ENCODE measurements at regions not wholly inside any gene's neighbourhood (a gene's known extent, or its start where the extent isn't known, plus 50 kb on each side); places are given as distances from the start of the nearest gene placed in this dataset.
"Not testable (repeated sequence)": the region's sequence is repeated elsewhere in the genome, so short reads cannot be mapped to it uniquely, and the experiment has no call there.

GRCh38 chr3:98644168-98644567 is 50.8 kb upstream of the CPOX start:
- DNase-seq (ENCODE audit: low read depth, low spot score): no peak

- no peak for DNase-seq (ENCODE audit: low read depth, low spot score)
Measured at GRCh38 chr3:98645039-98645438, 51.6 kb upstream of the CPOX start.

GRCh38 chr3:98646680-98647079 is 53.3 kb upstream of the CPOX start:
- no peak for DNase-seq (ENCODE audit: low read depth, low spot score)

DNA sequence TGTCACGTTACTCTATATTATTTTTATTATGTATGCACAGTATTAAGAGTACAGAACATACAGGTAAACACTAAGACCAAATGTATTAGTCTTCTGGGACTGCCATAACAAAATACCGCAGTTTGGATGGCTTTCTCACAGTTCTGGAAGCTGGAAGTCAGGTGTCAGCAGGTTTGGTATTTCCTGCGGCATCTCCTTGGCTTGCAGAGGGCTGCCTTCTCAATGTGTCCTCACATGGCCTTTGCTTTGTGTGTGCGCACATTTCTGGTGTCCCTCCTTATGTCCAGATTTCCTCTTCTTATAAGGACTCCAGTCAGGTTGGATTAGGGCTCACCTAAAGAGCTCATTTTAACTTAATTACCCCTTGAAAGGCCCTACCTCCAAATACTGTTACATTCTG is 53.8 kb upstream of the CPOX start:
- DNase-seq (ENCODE audit: low read depth, low spot score): no peak

DNA sequence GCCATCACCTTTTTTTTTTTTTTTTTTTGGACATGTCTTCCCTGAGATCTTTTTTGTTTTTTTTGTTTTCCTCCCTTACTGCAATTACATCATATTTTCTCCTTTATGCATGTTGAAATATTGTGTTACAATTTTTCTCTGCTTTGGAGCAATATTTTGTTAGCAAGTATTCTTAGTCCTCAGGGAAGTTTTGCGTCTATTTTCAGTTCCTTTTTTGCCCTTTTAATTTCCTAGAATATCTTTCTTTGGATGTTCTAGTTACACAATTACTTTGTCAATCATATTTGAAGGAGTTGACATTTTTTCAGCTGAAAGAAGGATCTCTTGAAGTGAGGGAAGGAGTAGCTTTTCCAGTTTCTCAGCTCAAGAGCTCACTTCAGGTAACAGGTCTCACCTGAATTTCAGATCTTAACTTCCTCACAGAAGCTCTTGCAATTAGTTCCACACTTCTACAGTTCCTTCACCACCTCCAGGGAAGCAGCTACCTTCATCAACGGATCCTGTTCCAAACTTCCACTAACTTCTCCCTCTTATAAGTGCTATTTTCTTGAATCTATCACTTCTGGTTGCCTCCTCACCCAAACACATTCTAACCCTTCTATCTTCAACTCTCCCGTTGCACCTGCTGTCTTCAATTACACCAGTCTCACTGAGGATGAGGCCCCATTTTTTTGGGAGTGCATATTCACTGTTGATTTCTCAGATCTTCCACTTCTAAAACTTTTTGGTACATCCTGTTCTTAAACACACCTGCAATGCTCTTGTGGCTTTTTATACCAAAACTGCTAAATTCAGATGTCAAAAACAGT is 57.8 kb upstream of the CPOX start:
- no peak for DNase-seq (ENCODE audit: low read depth, low spot score)

DNA sequence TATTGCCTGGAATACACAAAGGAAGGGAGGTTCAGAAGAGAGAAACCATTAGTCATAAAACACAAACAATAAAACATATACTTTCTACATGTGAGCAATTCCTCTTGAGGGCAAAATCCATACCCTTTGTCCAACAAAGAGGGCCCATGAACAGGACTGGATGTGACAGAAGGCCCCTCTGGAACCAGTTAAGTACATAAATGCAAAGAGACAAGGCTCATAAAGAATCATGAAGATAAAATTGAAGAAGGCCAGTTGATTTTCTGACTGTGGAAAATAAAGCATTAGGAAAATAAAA is 58.3 kb upstream of the CPOX start:
- no peak for DNase-seq (ENCODE audit: low read depth, low spot score)

DNA sequence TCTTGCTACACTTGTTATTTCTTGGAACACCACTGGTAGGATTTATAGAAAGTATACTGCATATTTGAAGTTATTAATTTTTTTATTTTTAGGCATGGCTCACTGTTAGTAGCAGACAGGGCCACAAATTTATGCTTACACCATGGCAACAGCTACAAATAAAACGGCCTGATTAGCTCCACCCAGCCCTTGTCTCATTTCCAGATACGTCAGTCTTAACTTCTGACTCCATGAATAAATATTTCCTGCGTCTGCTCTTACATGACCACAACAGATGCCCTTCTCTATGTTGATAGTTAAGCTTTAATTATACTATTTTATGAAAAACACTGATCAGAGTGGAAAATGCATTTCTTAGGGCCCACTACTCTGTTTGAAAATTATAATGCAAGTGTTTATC is 62.3 kb upstream of the CPOX start:
- no peak for DNase-seq (ENCODE audit: low read depth, low spot score)

DNA sequence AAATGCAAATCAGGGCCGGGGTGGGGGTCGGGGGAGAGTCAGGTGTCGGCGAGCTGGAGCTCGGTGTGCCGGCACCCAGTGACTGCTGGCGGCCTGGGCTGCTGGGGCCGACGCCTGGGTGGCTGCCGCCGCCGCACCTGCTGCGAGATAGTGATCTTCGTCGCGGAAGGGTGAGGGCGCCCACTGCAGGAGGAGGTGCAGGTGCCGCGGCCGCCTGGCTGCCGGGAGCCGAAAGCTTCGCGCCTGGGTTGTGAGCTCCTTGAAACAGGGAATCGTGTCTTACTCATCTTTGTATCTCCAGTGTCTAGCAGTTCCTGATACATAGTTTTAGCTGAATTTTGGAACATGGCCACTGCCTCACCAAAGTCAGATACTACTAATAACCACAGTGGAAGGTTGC is 64.0 kb upstream of the CPOX start:
- DNase-seq (ENCODE audit: low read depth, low spot score): peak; percentile 3

- no peak for DNase-seq (ENCODE audit: low read depth, low spot score)
Measured at GRCh38 chr3:98662699-98663098, 69.3 kb upstream of the CPOX start.

DNA sequence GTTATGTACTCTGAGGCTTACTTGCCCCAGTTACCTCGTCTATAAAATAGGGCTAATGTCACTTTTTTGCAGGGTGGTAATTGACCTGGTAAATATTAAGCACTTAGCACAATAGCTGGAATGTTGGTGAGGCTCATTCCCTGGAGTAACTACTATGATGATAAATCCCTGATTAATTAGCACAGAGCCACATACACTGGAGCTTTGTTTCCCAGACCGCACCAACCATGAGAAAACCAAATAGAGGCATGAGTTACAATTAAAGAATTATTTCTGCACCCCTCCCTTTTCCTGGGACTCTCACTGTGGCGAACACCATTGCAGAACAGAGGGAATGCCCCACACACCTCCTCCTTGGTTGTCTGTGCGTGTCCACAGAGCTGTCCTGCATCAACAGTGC is 76.6 kb upstream of the CPOX start:
- DNase-seq (ENCODE audit: low read depth, low spot score): no peak

DNA sequence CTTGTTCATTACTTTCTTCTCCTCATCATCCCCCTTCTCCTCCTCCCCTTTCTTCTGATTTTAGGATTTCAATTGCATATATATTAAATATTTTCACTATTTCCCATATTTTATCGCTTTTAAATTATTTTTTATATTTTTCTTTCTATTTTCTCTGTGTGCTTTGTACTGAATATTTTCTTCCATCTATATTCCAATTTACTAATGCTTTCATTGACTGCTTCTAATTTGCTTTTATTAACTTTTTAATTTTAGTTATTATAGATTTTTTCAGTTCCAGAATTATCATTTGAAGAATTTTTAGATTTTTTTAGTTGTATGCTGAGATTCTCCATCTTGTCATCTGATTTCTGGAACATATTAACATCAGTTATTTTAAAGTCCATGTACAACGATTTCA is 83.2 kb upstream of the ST3GAL6 start:
- no peak for DNase-seq (ENCODE audit: low read depth, low spot score)

DNA sequence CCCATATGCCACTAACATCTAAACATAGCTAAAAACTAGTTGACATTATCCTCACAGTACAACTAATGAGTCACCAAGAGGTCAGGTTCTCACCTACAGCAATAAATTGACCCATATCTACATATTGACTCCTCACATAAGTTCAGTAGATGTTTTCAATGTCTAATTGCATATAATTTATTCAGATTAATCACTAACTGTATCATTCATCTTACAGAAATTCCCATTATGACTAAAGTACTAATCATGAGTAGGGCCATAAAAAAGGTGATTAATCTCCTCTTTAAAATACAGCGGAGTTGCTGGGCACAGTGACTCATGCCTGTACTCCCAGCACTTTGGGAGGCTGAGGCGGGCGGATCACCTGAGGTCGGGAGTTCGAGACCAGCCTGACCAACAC is 82.4 kb upstream of the ST3GAL6 start:
- no peak for DNase-seq (ENCODE audit: low read depth, low spot score)

DNA sequence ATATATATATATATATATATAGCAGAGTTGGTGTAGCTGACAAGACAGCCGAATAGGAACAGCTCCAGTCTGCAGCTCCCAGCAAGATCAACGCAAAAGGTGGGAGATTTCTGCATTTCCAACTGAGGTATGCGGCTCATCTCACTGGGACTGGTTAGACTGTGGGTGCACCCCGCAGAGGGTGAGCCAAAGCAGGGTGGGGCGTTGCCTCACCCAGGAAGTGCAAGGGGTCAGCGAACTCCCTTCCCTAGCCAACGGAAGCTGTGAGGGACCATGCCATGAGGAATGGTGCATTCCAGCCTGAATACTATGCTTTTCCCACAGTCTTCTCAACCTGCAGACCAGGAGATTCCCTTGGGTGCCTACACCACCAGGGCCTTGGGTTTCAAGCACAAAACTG is 81.7 kb upstream of the ST3GAL6 start:
- DNase-seq (ENCODE audit: low read depth, low spot score): no peak

GRCh38 chr3:98682391-98682790 is 80.7 kb upstream of the ST3GAL6 start:
- DNase-seq (ENCODE audit: low read depth, low spot score): not testable (repeated sequence)

DNA sequence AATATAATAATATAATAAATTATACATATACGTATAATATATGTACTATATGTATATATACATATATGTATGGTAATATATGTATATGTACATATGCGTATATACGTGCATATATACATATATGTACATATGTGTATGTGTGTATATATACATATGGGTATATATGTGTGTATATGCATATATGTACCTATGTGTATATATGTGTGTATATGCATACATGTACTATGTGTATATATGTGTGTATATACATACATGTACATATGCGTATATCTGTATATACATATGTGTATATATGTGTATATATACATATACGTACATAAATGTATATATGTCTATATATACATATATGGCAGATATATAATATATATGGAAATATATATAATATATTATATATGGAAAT is 74.8 kb upstream of the ST3GAL6 start:
- DNase-seq (ENCODE audit: low read depth, low spot score): no peak

DNA sequence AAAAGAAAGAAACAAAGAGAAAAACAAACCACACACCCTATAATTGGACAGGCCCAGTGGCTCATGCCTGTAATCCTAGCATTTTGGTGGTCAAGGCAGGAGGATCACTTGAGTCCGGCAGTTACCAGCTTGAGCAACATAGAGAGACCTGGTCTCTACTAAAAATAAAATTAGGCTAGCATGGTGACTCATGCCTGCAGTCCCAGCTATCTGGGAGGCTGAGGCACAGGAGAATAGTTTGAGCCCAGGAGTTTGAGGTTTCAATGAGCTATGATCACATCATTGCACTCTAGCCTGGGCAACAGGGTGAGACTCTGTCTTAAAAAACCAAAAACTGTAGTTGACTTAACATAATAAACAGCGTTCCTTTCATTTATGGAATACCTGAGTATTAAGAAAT is 72.3 kb upstream of the ST3GAL6 start:
- DNase-seq (ENCODE audit: low read depth, low spot score): no peak

DNA sequence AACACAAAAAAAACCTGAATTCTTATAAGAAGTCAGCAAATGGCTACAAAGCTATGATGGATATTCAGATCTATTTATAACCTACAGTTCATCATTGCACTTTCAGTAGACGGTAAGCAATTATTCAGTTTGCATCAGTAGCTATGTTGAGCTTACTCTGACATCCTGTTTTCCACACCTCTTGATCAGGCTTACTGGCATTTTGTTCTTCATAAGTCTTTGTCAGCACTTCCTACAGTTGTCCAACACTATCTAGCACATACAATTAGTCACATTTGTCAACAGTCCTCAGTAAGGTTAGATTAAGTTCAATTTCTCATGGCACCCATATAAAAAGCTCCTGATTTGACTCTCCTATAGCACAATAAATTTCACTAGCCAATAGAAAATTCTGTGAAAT is 71.2 kb upstream of the ST3GAL6 start:
- no peak for DNase-seq (ENCODE audit: low read depth, low spot score)

GRCh38 chr3:98692787-98693473 is 70.2 kb upstream of the ST3GAL6 start:
- DNase-seq (ENCODE audit: low read depth, low spot score): no peak

DNA sequence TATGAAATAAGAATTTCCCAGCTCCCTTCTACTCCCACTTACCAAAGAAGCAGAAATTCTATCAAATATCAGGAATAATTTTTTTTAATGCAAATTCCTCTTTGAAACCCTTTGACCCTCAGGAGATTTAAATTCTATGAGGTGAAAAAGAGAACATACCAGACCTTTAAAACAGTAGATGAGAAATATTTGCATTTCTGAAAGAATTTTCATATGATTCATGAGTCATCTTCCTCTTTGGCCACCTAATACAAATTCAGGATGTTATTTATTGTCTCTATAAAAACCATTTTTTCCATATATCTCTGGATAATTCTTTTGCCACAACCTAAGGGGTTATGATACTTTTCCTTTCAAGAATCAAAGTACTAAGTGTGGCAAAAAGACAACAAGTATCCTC is 67.3 kb upstream of the ST3GAL6 start:
- DNase-seq (ENCODE audit: low read depth, low spot score): no peak

DNA sequence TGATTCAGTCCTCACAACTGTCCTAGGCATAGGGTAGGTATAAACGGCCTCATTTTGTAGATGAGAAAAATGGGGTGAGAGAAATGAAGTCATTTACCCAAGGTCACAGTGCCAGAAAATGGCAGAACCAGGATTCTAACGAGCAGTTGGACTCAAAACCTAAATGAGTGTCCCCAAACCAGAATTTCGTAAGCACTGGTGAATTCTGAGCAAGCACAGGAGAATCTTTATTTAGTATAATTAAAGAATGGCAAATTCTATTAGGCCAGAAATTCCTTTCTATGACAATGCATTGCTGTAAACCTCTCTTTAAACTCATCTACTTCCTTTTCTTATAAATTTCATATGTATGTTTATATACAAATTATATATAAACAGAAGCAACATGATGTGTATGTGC is 66.8 kb upstream of the ST3GAL6 start:
- not testable (repeated sequence) for DNase-seq (ENCODE audit: low read depth, low spot score)

DNA sequence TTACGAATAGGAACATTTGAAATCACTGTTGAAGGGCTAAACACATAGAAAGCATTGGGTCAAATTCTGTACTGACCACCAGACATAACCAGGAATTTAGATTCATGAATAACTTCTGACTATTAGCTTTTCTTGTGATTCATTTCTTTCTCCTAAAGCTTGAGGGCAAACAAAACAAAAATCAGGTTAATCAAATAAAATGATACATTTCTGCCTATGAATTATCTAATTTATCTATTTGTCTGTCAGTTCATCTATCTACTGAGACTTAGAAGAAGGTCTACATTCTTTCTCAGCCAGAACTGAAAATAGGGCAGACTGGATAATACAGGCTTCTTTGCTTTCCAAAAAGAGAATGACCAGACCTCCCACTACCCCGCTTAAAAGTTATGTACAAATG is 65.9 kb upstream of the ST3GAL6 start:
- no peak for DNase-seq (ENCODE audit: low read depth, low spot score)

GRCh38 chr3:98699132-98699531 is 64.0 kb upstream of the ST3GAL6 start:
- no peak for DNase-seq (ENCODE audit: low read depth, low spot score)

GRCh38 chr3:98701071-98701675 is 62.0 kb upstream of the ST3GAL6 start:
- no peak for DNase-seq (ENCODE audit: low read depth, low spot score)

All from iPS DF 19.7 (cell line).